HEK293 (cell line): ENCODE measurements at regions not wholly inside any gene's neighbourhood (a gene's known extent, or its start where the extent isn't known, plus 50 kb on each side); places are given as distances from the start of the nearest gene placed in this dataset.

Experiments used
- CTCF ChIA-PET: fragments of 350-600 bp; formaldehyde crosslinking; extraction: SDS; loops from one replicate; lab custom pipeline; 2021; ENCODE audit warnings: antibody characterized with exemption; lab: Yijun Ruan, JAX
- POLR2A ChIA-PET: fragments of 300-600 bp; formaldehyde crosslinking; extraction: SDS; loops from one replicate; lab custom pipeline; 2020; ENCODE audit warnings: antibody characterized with exemption, inconsistent platforms; lab: Yijun Ruan, JAX
- H3K27ac ChIP-seq: fragments of 200-500 bp; sonication (Bioruptor generic); 2 replicates; pipeline ENCODE4 v1.5.1; 2014; ENCODE audit warnings: low read depth, low read length, control low read depth, inconsistent platforms; ENCODE audit errors: extremely low read depth
- H3K36me3 ChIP-seq, 2 experiments: fragments of 200-500 bp in 1 of 2; sonication (Bioruptor generic) in 1 of 2; 1 replicate in 1 of 2; 2 replicates in 1 of 2; pipeline ENCODE4 v1.5.1; 2014 to 2017; ENCODE audit warnings: inconsistent platforms in 2 of 2, low read length in 2 of 2; ENCODE audit not compliant: control insufficient read depth in 2 of 2, insufficient read depth in 1 of 2
- H3K4me1 ChIP-seq: fragments of 200-500 bp; sonication (Bioruptor generic); 2 replicates; pipeline ENCODE4 v1.5.1; 2014; ENCODE audit warnings: mild to moderate bottlenecking, low read length, inconsistent platforms; ENCODE audit not compliant: control insufficient read depth, insufficient read depth
- H3K4me3 ChIP-seq: 2 replicates; pipeline ENCODE4 v1.5.1; 2011; ENCODE audit warnings: low read depth, mild to moderate bottlenecking, control low read depth, low read length, moderate library complexity
- H3K9me3 ChIP-seq: fragments of 200-500 bp; sonication (Bioruptor generic); 2 replicates; pipeline ENCODE4 v1.5.1; 2014; ENCODE audit warnings: low read depth, low read length, inconsistent platforms; ENCODE audit not compliant: control insufficient read depth, insufficient read depth
- AEBP2 ChIP-seq: fragments of 450-650 bp; formaldehyde crosslinking; IDR thresholded peaks from 2 replicates; pipeline ENCODE4 v1.5.1; 2016; ENCODE audit warnings: missing biosample characterization, missing genetic modification characterization, borderline replicate concordance
- ATF2 ChIP-seq: fragments of 450-650 bp; formaldehyde crosslinking; IDR thresholded peaks from 2 replicates; pipeline ENCODE4 v1.5.1; 2016; ENCODE audit warnings: missing biosample characterization, missing genetic modification characterization, low read depth
- GLI4 ChIP-seq: fragments of 450-650 bp; formaldehyde crosslinking; IDR thresholded peaks from 2 replicates; pipeline ENCODE4 v1.5.1; 2016; ENCODE audit warnings: missing biosample characterization, missing genetic modification characterization
- HIC1 ChIP-seq: fragments of 450-650 bp; formaldehyde crosslinking; IDR thresholded peaks from 2 replicates; pipeline ENCODE4 v1.5.1; 2016; ENCODE audit warnings: missing biosample characterization, missing genetic modification characterization
- KLF10 ChIP-seq: fragments of 450-650 bp; IDR thresholded peaks from 2 replicates; pipeline ENCODE4 v1.5.1; 2018; ENCODE audit warnings: missing biosample characterization, mild to moderate bottlenecking, missing genetic modification characterization
- KLF7 ChIP-seq: fragments of 450-650 bp; formaldehyde crosslinking; IDR thresholded peaks from 2 replicates; pipeline ENCODE4 v1.5.1; 2016; ENCODE audit warnings: missing biosample characterization, missing genetic modification characterization, borderline replicate concordance
- REPIN1 ChIP-seq: fragments of 450-650 bp; formaldehyde crosslinking; IDR thresholded peaks from 2 replicates; pipeline ENCODE4 v1.5.1; 2017; ENCODE audit warnings: missing biosample characterization, missing genetic modification characterization, low read depth
- SCRT2 ChIP-seq: fragments of 450-650 bp; formaldehyde crosslinking; IDR thresholded peaks from 2 replicates; pipeline ENCODE4 v1.5.1; 2016; ENCODE audit warnings: missing biosample characterization, missing genetic modification characterization
- ZBTB1 ChIP-seq: fragments of 450-650 bp; formaldehyde crosslinking; IDR thresholded peaks from 2 replicates; pipeline ENCODE4 v1.5.1; 2016; ENCODE audit warnings: missing biosample characterization, missing genetic modification characterization
- ZBTB17 ChIP-seq: fragments of 450-650 bp; formaldehyde crosslinking; IDR thresholded peaks from 2 replicates; pipeline ENCODE4 v1.5.1; 2016; ENCODE audit warnings: missing biosample characterization, missing genetic modification characterization
- ZNF121 ChIP-seq: fragments of 450-650 bp; formaldehyde crosslinking; IDR thresholded peaks from 2 replicates; pipeline ENCODE4 v1.5.1; 2016; ENCODE audit warnings: missing biosample characterization, missing genetic modification characterization
- ZNF266 ChIP-seq: fragments of 450-650 bp; formaldehyde crosslinking; IDR thresholded peaks from 2 replicates; pipeline ENCODE4 v1.5.1; 2016; ENCODE audit warnings: missing biosample characterization, missing genetic modification characterization, low read depth
- ZNF302 ChIP-seq: fragments of 450-650 bp; formaldehyde crosslinking; IDR thresholded peaks from 2 replicates; pipeline ENCODE4 v1.5.1; 2016; ENCODE audit warnings: missing biosample characterization, missing genetic modification characterization, low read depth
- ZNF624 ChIP-seq: fragments of 450-650 bp; formaldehyde crosslinking; IDR thresholded peaks from 2 replicates; pipeline ENCODE4 v1.5.1; 2017; ENCODE audit warnings: missing biosample characterization, missing genetic modification characterization
- ZSCAN18 ChIP-seq: fragments of 450-650 bp; formaldehyde crosslinking; IDR thresholded peaks from 2 replicates; pipeline ENCODE4 v1.5.1; 2016; ENCODE audit warnings: missing biosample characterization, missing genetic modification characterization
- TF ChIP-seq, protein P1 (sequence below): fragments of 450-650 bp; formaldehyde crosslinking; conservative IDR thresholded peaks from 2 replicates; pipeline ENCODE4 v1.5.1; 2016; ENCODE audit warnings: low read depth, missing biosample characterization, missing genetic modification characterization
- TF ChIP-seq, protein P2 (sequence below): fragments of 450-650 bp; formaldehyde crosslinking; IDR thresholded peaks from 2 replicates; pipeline ENCODE4 v1.5.1; 2016; ENCODE audit warnings: missing biosample characterization, missing genetic modification characterization
- TF ChIP-seq, protein P3 (sequence below): fragments of 450-650 bp; formaldehyde crosslinking; IDR thresholded peaks from 2 replicates; pipeline ENCODE4 v1.5.1; 2017; ENCODE audit warnings: missing biosample characterization, missing genetic modification characterization
- TF ChIP-seq, protein P4 (sequence below): IDR thresholded peaks from 2 replicates; pipeline ENCODE4 v1.6.1; 2011; ENCODE audit warnings: mild to moderate bottlenecking, low read depth, low read length, borderline replicate concordance
- TF ChIP-seq, protein P5 (sequence below): fragments of 450-650 bp; formaldehyde crosslinking; IDR thresholded peaks from 2 replicates; pipeline ENCODE4 v1.5.1; 2016; ENCODE audit warnings: missing biosample characterization, missing genetic modification characterization

GRCh38 chr12:19719672-19720071, 280.4 kb downstream of the AEBP2 start:
- no peaks in the 10 kb centered on the region for H3K9me3 ChIP-seq
- TF ChIP-seq ZSCAN18 = no peak
- no peak for TF ChIP-seq ZNF121 (tag by site-specific recombination)
- TF ChIP-seq, protein P1, sequence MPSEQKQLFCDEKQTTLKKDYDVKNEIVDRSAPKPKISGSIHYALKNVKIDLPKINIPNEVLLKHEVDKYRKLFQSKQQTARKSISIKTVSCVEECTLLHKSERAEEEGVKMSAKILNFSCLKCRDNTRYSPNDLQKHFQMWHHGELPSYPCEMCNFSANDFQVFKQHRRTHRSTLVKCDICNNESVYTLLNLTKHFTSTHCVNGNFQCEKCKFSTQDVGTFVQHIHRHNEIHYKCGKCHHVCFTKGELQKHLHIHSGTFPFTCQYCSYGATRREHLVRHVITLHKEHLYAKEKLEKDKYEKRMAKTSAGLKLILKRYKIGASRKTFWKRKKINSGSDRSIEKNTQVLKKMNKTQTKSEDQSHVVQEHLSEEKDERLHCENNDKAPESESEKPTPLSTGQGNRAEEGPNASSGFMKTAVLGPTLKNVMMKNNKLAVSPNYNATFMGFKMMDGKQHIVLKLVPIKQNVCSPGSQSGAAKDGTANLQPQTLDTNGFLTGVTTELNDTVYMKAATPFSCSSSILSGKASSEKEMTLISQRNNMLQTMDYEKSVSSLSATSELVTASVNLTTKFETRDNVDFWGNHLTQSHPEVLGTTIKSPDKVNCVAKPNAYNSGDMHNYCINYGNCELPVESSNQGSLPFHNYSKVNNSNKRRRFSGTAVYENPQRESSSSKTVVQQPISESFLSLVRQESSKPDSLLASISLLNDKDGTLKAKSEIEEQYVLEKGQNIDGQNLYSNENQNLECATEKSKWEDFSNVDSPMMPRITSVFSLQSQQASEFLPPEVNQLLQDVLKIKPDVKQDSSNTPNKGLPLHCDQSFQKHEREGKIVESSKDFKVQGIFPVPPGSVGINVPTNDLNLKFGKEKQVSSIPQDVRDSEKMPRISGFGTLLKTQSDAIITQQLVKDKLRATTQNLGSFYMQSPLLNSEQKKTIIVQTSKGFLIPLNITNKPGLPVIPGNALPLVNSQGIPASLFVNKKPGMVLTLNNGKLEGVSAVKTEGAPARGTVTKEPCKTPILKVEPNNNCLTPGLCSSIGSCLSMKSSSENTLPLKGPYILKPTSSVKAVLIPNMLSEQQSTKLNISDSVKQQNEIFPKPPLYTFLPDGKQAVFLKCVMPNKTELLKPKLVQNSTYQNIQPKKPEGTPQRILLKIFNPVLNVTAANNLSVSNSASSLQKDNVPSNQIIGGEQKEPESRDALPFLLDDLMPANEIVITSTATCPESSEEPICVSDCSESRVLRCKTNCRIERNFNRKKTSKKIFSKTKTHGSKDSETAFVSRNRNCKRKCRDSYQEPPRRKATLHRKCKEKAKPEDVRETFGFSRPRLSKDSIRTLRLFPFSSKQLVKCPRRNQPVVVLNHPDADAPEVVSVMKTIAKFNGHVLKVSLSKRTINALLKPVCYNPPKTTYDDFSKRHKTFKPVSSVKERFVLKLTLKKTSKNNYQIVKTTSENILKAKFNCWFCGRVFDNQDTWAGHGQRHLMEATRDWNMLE (tag by site-specific recombination) = no peak
- no peak for TF ChIP-seq KLF10 (tag by site-specific recombination)
- no peak for TF ChIP-seq ZBTB17
- TF ChIP-seq GLI4 (tag by site-specific recombination) = no peak
- TF ChIP-seq KLF7 = no peak
- TF ChIP-seq AEBP2 = no peak
- no peak for TF ChIP-seq HIC1
- no peak for TF ChIP-seq ZNF302 (tag by site-specific recombination)
- no peak for TF ChIP-seq ZBTB1 (tag by site-specific recombination)
- TF ChIP-seq SCRT2 = no peak
- TF ChIP-seq, protein P2, sequence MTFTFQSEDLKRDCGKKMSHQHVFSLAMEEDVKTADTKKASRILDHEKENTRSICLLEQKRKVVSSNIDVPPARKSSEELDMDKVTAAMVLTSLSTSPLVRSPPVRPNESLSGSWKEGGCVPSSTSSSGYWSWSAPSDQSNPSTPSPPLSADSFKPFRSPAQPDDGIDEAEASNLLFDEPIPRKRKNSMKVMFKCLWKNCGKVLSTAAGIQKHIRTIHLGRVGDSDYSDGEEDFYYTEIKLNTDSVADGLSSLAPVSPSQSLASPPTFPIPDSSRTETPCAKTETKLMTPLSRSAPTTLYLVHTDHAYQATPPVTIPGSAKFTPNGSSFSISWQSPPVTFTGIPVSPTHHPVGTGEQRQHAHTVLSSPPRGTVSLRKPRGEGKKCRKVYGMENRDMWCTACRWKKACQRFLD (tag by site-specific recombination) = no peak
- TF ChIP-seq, protein P3, sequence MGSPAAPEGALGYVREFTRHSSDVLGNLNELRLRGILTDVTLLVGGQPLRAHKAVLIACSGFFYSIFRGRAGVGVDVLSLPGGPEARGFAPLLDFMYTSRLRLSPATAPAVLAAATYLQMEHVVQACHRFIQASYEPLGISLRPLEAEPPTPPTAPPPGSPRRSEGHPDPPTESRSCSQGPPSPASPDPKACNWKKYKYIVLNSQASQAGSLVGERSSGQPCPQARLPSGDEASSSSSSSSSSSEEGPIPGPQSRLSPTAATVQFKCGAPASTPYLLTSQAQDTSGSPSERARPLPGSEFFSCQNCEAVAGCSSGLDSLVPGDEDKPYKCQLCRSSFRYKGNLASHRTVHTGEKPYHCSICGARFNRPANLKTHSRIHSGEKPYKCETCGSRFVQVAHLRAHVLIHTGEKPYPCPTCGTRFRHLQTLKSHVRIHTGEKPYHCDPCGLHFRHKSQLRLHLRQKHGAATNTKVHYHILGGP (tag by site-specific recombination) = no peak
- TF ChIP-seq REPIN1 (tag by site-specific recombination) = no peak
- no peak for TF ChIP-seq ZNF624
- TF ChIP-seq ZNF266 (tag by site-specific recombination) = no peak
- TF ChIP-seq, protein P4, sequence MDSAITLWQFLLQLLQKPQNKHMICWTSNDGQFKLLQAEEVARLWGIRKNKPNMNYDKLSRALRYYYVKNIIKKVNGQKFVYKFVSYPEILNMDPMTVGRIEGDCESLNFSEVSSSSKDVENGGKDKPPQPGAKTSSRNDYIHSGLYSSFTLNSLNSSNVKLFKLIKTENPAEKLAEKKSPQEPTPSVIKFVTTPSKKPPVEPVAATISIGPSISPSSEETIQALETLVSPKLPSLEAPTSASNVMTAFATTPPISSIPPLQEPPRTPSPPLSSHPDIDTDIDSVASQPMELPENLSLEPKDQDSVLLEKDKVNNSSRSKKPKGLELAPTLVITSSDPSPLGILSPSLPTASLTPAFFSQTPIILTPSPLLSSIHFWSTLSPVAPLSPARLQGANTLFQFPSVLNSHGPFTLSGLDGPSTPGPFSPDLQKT = no peak
- TF ChIP-seq ATF2 (tag by site-specific recombination) = no peak
- TF ChIP-seq, protein P5, sequence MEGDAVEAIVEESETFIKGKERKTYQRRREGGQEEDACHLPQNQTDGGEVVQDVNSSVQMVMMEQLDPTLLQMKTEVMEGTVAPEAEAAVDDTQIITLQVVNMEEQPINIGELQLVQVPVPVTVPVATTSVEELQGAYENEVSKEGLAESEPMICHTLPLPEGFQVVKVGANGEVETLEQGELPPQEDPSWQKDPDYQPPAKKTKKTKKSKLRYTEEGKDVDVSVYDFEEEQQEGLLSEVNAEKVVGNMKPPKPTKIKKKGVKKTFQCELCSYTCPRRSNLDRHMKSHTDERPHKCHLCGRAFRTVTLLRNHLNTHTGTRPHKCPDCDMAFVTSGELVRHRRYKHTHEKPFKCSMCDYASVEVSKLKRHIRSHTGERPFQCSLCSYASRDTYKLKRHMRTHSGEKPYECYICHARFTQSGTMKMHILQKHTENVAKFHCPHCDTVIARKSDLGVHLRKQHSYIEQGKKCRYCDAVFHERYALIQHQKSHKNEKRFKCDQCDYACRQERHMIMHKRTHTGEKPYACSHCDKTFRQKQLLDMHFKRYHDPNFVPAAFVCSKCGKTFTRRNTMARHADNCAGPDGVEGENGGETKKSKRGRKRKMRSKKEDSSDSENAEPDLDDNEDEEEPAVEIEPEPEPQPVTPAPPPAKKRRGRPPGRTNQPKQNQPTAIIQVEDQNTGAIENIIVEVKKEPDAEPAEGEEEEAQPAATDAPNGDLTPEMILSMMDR = no peak
- CTCF ChIA-PET = no interaction called here
- POLR2A ChIA-PET = no interaction called here
- H3K4me3 ChIP-seq = no peak overlapping the region
- no peaks in the 10 kb centered on the region for H3K36me3 ChIP-seq
- H3K4me1 ChIP-seq = no peaks in the 10 kb centered on the region
- H3K27ac ChIP-seq = no peak overlapping the region
